MM.1S (cell line): ENCODE measurements at regions not wholly inside any gene's neighbourhood (a gene's known extent, or its start where the extent isn't known, plus 50 kb on each side); places are given as distances from the start of the nearest gene placed in this dataset.

Experiments
- EZH2 ChIP-seq: fragments of 300-600 bp; sonication (generic); optimal IDR thresholded peaks from 2 replicates; pipeline ENCODE3; 2017; ENCODE audit warnings: low read depth, mild to moderate bottlenecking, antibody characterized with exemption, low read length, mixed read lengths
- EZH2phosphoT487 ChIP-seq: fragments of 300-600 bp; sonication (generic); IDR thresholded peaks from 2 replicates; pipeline ENCODE4 v1.6.1; 2018; ENCODE audit warnings: antibody characterized with exemption, low read length
- TF ChIP-seq, protein P1 (sequence below): fragments of 300-600 bp; sonication (generic); IDR thresholded peaks from 2 replicates; pipeline ENCODE4 v1.5.1; 2016; ENCODE audit warnings: antibody characterized with exemption, low read length, mixed read lengths

DNA sequence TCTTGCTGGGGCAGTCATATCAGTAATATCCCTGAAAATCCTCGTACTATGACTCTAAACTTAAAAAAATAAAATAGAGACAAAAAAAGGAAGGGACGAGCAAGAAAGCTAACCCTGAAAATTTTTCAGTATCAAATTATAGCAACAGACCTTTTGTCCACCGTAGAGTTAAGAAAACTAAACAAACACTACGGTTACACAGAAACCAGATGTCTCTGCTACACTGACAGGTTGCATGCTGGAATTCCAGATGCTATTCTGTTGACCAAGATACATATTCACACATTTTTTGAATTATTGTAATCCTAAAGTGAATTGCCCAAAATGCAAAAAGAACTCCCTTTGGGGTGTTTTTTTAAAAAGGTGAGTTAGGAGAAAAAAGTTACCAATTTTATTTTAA lies 66.9 kb upstream of the SELENOP start:
- TF ChIP-seq, protein P1, sequence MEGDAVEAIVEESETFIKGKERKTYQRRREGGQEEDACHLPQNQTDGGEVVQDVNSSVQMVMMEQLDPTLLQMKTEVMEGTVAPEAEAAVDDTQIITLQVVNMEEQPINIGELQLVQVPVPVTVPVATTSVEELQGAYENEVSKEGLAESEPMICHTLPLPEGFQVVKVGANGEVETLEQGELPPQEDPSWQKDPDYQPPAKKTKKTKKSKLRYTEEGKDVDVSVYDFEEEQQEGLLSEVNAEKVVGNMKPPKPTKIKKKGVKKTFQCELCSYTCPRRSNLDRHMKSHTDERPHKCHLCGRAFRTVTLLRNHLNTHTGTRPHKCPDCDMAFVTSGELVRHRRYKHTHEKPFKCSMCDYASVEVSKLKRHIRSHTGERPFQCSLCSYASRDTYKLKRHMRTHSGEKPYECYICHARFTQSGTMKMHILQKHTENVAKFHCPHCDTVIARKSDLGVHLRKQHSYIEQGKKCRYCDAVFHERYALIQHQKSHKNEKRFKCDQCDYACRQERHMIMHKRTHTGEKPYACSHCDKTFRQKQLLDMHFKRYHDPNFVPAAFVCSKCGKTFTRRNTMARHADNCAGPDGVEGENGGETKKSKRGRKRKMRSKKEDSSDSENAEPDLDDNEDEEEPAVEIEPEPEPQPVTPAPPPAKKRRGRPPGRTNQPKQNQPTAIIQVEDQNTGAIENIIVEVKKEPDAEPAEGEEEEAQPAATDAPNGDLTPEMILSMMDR = no peak
- TF ChIP-seq EZH2 = no peak
- no peak for TF ChIP-seq EZH2phosphoT487
